ENCODE measurements at regions not wholly inside any gene's neighbourhood (a gene's known extent, or its start where the extent isn't known, plus 50 kb on each side); places are given as distances from the start of the nearest gene placed in this dataset.
A peak's percentile ranks its signal among the peaks of the same experiment; 100 is the strongest.

DNA sequence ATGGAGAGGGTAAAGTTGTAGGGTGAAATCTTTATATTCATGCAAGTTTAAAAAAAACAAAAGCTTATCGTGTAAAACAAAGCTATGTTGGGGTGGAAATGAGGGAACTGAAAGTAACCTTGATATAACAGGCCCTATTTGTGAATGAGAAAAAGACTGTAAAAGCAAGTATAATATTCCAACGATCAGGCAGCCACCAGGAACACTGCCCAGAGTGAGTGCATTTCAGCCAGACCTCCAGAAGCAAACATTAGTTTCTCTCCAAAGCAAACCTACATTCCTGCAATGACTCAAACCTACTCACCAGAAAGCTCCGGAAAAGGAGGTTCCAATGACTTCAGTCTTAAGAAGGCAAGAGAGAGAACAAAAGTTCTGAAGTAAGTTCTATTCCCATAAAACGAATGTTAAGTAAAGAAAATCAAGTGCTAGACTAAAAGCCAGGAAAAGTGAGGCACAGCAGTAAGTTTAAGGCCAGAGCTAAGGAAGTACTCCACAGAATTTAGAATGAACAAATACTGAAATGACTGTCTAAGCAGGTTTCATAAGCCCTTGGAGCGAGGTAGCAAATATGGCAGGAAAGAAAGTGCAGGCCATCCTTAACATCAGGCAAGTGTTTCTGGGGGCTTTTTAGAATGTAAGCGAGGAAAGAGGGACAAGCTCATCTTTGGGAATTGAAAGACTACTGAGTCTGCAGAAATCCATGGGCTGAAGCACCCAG is 493.1 kb downstream of the XPNPEP1 start:
- TF ChIP-seq, protein P1, sequence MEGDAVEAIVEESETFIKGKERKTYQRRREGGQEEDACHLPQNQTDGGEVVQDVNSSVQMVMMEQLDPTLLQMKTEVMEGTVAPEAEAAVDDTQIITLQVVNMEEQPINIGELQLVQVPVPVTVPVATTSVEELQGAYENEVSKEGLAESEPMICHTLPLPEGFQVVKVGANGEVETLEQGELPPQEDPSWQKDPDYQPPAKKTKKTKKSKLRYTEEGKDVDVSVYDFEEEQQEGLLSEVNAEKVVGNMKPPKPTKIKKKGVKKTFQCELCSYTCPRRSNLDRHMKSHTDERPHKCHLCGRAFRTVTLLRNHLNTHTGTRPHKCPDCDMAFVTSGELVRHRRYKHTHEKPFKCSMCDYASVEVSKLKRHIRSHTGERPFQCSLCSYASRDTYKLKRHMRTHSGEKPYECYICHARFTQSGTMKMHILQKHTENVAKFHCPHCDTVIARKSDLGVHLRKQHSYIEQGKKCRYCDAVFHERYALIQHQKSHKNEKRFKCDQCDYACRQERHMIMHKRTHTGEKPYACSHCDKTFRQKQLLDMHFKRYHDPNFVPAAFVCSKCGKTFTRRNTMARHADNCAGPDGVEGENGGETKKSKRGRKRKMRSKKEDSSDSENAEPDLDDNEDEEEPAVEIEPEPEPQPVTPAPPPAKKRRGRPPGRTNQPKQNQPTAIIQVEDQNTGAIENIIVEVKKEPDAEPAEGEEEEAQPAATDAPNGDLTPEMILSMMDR (IDR thresholded peaks at IDR 0.05; ENCODE audit: insufficient read depth, low read length, poor library complexity, severe bottlenecking): no peak
- Histone ChIP-seq H3K4me3 (ENCODE audit: low read depth, low read length) (no peak overlapping the region), H3K27me3 (ENCODE audit: control insufficient read depth, insufficient read depth, low read length) (no peaks in the 10 kb centered on the region), H3K36me3 (ENCODE audit: control insufficient read depth, insufficient read depth, low read length) (no peaks in the 10 kb centered on the region)
- DNase-seq (ENCODE audit: low read depth): peak; percentile 63

DNA sequence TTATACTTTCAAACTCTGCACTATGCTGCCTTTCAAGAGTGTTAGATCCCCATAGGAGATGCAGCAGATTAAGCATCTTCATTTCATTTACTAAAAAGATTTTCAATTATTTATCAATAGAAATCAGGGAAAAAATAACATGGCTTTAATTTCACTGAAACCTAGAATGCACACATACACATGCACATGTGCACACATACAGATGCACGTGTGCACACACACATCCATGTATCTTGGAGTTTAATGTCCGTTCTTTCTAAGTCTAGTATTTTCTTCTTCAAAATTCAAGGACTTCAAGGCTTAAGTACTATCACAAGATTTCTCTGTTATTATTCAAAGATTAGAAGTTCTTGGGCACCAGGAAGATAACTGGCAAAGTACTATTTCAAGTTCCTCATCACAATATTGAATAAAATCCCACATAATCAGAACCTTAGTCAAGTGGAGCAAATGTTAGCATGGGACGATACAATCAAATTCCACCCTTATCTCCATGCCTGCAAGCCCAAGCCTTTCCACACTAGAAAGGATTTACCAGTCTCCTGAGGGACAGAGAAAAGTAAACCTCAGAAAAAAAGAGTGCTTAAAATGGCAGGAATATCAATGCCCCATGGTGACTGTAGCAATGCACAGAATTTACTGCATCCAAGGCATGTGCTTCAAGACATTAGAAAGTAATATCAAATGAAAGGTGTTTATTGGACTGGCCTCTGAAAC is 494.4 kb downstream of the XPNPEP1 start:
- H3K4me3 ChIP-seq (ENCODE audit: low read depth, low read length): no peak overlapping the region
- no peaks in the 10 kb centered on the region for H3K36me3 ChIP-seq (ENCODE audit: control insufficient read depth, insufficient read depth, low read length)
- no peaks in the 10 kb centered on the region for H3K27me3 ChIP-seq (ENCODE audit: control insufficient read depth, insufficient read depth, low read length)
- no peak for DNase-seq (ENCODE audit: low read depth)
- TF ChIP-seq, protein P1 (IDR thresholded peaks at IDR 0.05; ENCODE audit: insufficient read depth, low read length, poor library complexity, severe bottlenecking): no peak

DNA sequence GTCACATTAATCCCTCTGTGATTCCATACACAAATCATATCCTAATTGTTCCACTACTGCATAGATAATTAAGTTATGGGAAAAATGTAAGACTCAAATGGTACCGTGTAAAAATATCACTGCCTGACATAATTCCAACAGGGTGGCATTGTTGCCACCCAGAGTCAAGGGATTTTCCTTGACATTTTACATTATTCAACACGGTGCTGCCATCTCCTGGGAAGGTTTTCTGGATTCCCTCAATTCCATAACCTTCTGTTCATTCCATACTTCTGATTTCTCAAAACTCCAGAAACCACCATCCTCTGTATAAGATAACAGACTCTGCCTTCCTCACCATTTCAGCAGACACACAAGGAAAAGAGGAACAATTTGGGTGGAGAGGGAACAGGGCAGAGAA is 495.9 kb downstream of the XPNPEP1 start:
- DNase-seq (ENCODE audit: low read depth): no peak
- TF ChIP-seq, protein P1 (IDR thresholded peaks at IDR 0.05; ENCODE audit: insufficient read depth, low read length, poor library complexity, severe bottlenecking): no peak
- Histone ChIP-seq H3K27me3 (ENCODE audit: control insufficient read depth, insufficient read depth, low read length) (no peaks in the 10 kb centered on the region), H3K36me3 (ENCODE audit: control insufficient read depth, insufficient read depth, low read length) (no peaks in the 10 kb centered on the region), H3K4me3 (ENCODE audit: low read depth, low read length) (no peak overlapping the region)

DNA sequence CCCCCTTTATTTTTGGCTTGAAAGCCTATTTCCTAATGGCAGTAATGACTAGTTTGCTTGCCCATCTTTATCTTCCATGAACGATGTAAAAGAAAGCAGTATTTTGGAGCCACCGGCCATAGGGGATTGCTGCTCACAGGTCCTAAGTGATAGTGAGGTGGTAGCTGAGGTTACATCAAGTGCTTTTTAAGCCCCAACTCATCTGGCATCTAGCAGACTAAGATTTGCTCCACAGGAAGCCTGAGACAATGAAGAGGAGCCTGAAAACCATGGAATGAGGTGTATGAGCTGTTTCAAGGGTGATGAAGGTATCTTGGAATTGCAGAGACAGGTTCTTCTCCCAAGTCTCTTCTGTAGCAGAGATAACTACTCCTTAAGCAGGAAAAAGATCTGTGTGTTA is 496.3 kb downstream of the XPNPEP1 start:
- no peak for DNase-seq (ENCODE audit: low read depth)
- Histone ChIP-seq H3K27me3 (ENCODE audit: control insufficient read depth, insufficient read depth, low read length) (no peaks in the 10 kb centered on the region), H3K36me3 (ENCODE audit: control insufficient read depth, insufficient read depth, low read length) (no peaks in the 10 kb centered on the region), H3K4me3 (ENCODE audit: low read depth, low read length) (no peak overlapping the region)
- TF ChIP-seq, protein P1 (IDR thresholded peaks at IDR 0.05; ENCODE audit: insufficient read depth, low read length, poor library complexity, severe bottlenecking): no peak

DNA sequence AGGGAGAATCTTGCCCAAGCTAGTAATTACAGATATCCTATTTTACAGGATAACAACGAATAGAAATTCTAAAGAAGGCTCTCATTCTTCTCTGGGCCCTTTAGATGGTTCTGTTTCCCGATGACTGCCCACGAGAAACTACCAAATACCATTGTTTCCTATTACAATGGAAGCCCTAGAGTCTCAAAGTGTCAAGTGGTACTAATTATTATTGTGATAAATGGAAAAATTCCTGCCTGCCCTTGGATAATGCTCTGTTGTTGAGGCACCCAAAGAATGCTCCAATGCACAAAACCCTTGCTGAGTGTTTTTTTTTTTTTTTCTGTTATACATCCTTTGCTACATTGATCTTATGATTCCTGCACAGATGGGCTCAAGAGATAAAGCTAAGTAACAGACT is 504.5 kb downstream of the XPNPEP1 start:
- Histone ChIP-seq H3K4me3 (ENCODE audit: low read depth, low read length) (no peak overlapping the region), H3K27me3 (ENCODE audit: control insufficient read depth, insufficient read depth, low read length) (no peaks in the 10 kb centered on the region), H3K36me3 (ENCODE audit: control insufficient read depth, insufficient read depth, low read length) (no peaks in the 10 kb centered on the region)
- no peak for DNase-seq (ENCODE audit: low read depth)
- TF ChIP-seq, protein P1 (IDR thresholded peaks at IDR 0.05; ENCODE audit: insufficient read depth, low read length, poor library complexity, severe bottlenecking): no peak
